Hematopoietic multipotent progenitor cell (in vitro differentiated cells): ENCODE measurements at regions not wholly inside any gene's neighbourhood (a gene's known extent, or its start where the extent isn't known, plus 50 kb on each side); places are given as distances from the start of the nearest gene placed in this dataset.
"Not testable (repeated sequence)": the region's sequence is repeated elsewhere in the genome, so short reads cannot be mapped to it uniquely, and the experiment has no call there.

Experiments used
- DNase-seq, 3 donors: peaks; one replicate each; pipeline ENCODE4 v3.0.0-alpha.2; 2011 to 2015; ENCODE audit warnings: low read depth in 2 of 3, low spot score in 2 of 3

- no peak for DNase-seq
Observed at GRCh38 chr5:116747881-116748280, 173.3 kb upstream of the SEMA6A start.

GRCh38 chr5:116746668-116747067 lies 172.0 kb upstream of the SEMA6A start:
- DNase-seq, result no peak

- no peak for DNase-seq
Observed at GRCh38 chr5:116740771-116741170, 166.1 kb upstream of the SEMA6A start.

GRCh38 chr5:116739571-116739970 lies 164.9 kb upstream of the SEMA6A start:
- no peak for DNase-seq

- DNase-seq, result no peak
Observed at GRCh38 chr5:116738615-116739261, 164.1 kb upstream of the SEMA6A start.

GRCh38 chr5:116738239-116738614 lies 163.6 kb upstream of the SEMA6A start:
- no peak for DNase-seq

GRCh38 chr5:116736671-116737070 lies 162.0 kb upstream of the SEMA6A start:
- no peak for DNase-seq

GRCh38 chr5:116733991-116734975 lies 159.7 kb upstream of the SEMA6A start:
- no peak for DNase-seq

GRCh38 chr5:116732591-116732990 lies 158.0 kb upstream of the SEMA6A start:
- DNase-seq, result no peak

GRCh38 chr5:116731432-116731831 lies 156.8 kb upstream of the SEMA6A start:
- DNase-seq, result no peak

- DNase-seq, result no peak
Observed at GRCh38 chr5:116730706-116731105, 156.1 kb upstream of the SEMA6A start.

- DNase-seq, result no peak
Observed at GRCh38 chr5:116730185-116730584, 155.6 kb upstream of the SEMA6A start.

- no peak for DNase-seq
Observed at GRCh38 chr5:116727248-116727647, 152.6 kb upstream of the SEMA6A start.

GRCh38 chr5:116726180-116726579 lies 151.6 kb upstream of the SEMA6A start:
- not testable (repeated sequence) for DNase-seq

- no peak for DNase-seq
Observed at GRCh38 chr5:116724971-116725370, 150.3 kb upstream of the SEMA6A start.

- no peak for DNase-seq
Observed at GRCh38 chr5:116722651-116723050, 148.0 kb upstream of the SEMA6A start.

GRCh38 chr5:116719106-116719505 lies 144.5 kb upstream of the SEMA6A start:
- DNase-seq, result no peak

- no peak for DNase-seq
Observed at GRCh38 chr5:116718317-116718716, 143.7 kb upstream of the SEMA6A start.

GRCh38 chr5:116709082-116709481 lies 134.5 kb upstream of the SEMA6A start:
- no peak for DNase-seq

GRCh38 chr5:116705121-116705519 lies 130.5 kb upstream of the SEMA6A start:
- not testable (repeated sequence) for DNase-seq

GRCh38 chr5:116703941-116704340 lies 129.3 kb upstream of the SEMA6A start:
- no peak for DNase-seq

- no peak for DNase-seq
Observed at GRCh38 chr5:116703328-116703727, 128.7 kb upstream of the SEMA6A start.
